ENCODE measurements at regions not wholly inside any gene's neighbourhood (a gene's known extent, or its start where the extent isn't known, plus 50 kb on each side); places are given as distances from the start of the nearest gene placed in this dataset.

DNA sequence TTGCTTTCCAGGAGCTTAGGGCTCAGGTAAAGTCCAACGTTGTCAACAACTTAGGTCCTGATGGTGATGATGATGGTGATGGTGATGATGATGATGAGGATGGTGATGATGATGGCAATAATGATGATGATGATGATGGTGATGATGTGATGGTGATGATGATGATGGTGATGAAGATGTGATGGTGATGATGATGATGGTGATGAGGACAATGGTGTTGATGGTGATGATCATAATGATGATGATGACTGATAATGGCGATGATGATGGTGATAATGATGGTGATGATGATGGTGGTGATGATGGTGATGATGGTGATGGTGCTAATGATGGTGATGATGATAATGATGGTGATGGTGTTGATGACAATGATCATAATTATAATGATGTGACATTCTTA lies 750.2 kb downstream of the TBC1D22A start:
- TF ChIP-seq, protein P1, sequence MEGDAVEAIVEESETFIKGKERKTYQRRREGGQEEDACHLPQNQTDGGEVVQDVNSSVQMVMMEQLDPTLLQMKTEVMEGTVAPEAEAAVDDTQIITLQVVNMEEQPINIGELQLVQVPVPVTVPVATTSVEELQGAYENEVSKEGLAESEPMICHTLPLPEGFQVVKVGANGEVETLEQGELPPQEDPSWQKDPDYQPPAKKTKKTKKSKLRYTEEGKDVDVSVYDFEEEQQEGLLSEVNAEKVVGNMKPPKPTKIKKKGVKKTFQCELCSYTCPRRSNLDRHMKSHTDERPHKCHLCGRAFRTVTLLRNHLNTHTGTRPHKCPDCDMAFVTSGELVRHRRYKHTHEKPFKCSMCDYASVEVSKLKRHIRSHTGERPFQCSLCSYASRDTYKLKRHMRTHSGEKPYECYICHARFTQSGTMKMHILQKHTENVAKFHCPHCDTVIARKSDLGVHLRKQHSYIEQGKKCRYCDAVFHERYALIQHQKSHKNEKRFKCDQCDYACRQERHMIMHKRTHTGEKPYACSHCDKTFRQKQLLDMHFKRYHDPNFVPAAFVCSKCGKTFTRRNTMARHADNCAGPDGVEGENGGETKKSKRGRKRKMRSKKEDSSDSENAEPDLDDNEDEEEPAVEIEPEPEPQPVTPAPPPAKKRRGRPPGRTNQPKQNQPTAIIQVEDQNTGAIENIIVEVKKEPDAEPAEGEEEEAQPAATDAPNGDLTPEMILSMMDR (IDR thresholded peaks at IDR 0.05), result no peak
- no peak for TF ChIP-seq POLR2A (IDR thresholded peaks at IDR 0.05)
- no peak for TF ChIP-seq EP300 (IDR thresholded peaks at IDR 0.05)
